GM19351 (cell line): ENCODE measurements at regions not wholly inside any gene's neighbourhood (a gene's known extent, or its start where the extent isn't known, plus 50 kb on each side); places are given as distances from the start of the nearest gene placed in this dataset.

ENCODE experiments used
- ATAC-seq: cut with Tn5 transposase; IDR thresholded peaks from one replicate; pipeline ENCODE4 v1.9.1; 2021; ENCODE audit warnings: mild to moderate bottlenecking, moderate library complexity; ENCODE audit not compliant: unreplicated experiment

DNA sequence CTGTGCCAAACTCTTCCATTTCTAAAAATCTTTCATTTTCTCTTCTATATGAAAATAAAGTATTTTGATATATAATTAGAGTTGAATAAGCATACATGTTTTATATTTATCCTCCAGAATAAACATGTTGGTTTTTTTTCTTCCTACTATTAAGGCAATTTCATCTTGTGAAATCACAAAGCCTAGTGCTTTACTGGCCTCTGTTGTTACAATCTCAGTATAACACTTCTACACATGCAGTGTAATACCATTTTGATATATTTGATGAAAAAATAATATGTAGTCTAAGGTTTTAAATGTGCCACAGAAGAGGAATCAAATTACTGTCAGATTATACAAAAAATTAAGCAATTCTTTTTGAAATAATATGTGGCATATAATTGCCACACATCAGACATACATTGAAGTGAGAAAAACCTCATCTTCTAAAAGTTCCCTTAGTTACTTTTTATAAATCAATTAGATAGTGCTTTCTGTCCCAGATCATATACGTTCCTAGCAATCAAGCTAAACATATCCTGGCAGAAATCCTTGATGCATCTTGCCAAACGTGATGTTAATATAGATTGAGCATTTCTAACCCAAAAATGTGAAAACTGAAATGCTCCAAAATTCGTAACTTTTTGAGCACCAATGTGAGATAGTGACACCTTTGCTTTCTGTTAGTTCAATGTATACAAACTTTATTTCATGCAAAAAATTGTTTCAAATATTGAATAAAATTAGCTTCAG is 225.1 kb upstream of the MANEA start:
- ATAC-seq, result no peak

- ATAC-seq, result no peak
Measured at GRCh38 chr6:95354551-95354950, 222.8 kb upstream of the MANEA start.

GRCh38 chr6:95357380-95358020 is 219.8 kb upstream of the MANEA start:
- no peak for ATAC-seq

- peak; percentile 93 for ATAC-seq
Measured at GRCh38 chr6:95364016-95364604, 213.2 kb upstream of the MANEA start.

DNA sequence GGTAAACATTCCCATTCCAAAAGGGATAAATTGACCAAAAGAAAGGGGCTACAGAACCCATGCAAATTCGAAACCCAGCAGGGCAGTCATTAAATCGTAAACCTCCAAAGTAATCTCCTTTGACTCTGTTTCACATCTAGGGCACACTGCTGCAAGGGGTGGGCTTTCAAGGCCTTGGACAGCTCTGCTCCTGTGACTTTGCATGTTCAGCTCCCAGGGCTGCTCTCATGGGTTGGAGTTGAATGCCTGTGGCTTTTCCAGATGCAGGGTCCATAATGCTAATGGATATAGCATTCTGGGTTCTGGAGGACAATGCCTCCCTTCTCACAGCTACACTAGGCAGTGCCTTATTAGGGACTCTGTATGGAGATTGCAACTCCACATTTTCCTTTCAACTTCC is 211.9 kb upstream of the MANEA start:
- no peak for ATAC-seq

GRCh38 chr6:95366414-95366813 is 210.9 kb upstream of the MANEA start:
- ATAC-seq, result no peak

DNA sequence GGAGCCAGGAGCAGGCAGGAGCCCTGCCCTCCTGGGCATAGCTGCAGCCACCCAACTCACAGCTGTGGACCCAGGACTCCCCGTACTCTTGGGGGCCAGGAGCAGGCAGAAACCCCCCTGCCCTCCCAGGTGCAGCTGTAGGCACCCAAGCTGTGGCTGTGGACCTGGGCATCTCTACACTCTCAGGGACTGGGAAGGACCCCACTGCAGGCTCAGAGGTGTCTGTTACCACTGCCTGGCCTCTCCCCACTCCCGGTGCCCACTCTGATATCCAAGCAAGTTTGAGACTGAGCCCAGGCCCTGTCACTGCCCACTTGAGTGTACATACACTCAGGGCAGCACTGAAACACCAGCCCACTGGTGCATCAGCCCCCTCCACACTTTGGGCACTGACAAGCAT is 193.5 kb upstream of the MANEA start:
- no peak for ATAC-seq

DNA sequence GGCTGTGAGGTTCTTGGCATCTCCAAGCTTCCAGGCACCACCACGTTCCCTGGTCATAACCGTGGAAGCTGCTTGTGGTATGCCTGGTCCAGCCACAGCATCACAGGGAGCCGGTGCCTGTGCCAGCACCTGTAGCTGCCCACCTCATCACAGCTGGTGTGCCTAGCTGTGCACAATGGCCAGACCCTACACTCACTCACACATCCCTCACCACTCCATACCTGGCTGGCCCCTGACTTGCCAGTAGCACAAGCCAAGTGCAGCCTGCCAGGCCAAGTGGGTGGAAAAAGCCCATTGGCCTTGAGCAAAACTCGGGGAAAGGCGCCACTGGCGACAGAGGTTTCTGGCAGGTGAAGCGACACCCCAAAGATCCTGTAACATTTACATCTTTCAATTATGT is 192.3 kb upstream of the MANEA start:
- ATAC-seq, result no peak

GRCh38 chr6:95387845-95388244 is 189.5 kb upstream of the MANEA start:
- no peak for ATAC-seq

- no peak for ATAC-seq
Measured at GRCh38 chr6:95404777-95405176, 172.6 kb upstream of the MANEA start.

DNA sequence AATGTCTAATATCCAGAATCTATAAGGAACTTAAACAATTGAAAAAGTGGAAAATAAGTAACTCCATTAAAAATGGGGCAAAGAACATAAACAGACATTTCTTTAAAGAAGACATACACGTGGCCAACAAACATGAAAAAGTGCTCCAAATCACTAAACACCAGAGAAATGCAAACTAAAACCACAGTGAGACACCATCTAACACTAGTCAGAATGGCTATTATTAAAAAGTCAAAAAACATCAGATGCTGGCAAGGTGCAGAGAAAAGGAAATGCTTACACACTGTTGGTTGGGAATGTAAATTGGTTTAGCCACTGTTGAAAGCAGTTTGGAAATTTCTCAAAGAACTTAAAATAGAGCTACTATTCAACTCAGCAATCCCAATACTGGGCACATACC is 169.2 kb upstream of the MANEA start:
- ATAC-seq, result no peak

GRCh38 chr6:95410168-95410567 is 167.2 kb upstream of the MANEA start:
- no peak for ATAC-seq

- ATAC-seq, result no peak
Measured at GRCh38 chr6:95413789-95414188, 163.5 kb upstream of the MANEA start.

GRCh38 chr6:95417856-95418255 is 159.5 kb upstream of the MANEA start:
- ATAC-seq, result no peak

DNA sequence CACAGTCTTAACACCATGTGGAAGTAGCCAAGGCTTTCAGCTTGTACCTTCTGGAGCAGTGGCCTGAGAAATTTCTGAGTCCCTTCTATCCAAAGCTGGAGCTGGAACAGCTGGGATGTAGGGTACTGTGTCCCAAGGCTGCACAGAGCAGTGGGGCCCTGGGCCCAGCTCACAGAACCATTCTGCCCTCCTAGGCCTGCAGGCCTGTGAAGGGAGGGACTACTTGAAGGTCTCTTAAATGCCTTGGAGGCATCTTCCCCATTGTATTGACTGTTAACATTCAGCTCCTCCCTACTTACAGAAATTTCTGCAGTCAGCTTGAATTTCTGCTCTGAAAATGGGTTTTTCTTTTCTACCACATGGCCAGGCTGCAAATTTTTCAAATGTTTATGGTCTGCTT is 156.5 kb upstream of the MANEA start:
- no peak for ATAC-seq

DNA sequence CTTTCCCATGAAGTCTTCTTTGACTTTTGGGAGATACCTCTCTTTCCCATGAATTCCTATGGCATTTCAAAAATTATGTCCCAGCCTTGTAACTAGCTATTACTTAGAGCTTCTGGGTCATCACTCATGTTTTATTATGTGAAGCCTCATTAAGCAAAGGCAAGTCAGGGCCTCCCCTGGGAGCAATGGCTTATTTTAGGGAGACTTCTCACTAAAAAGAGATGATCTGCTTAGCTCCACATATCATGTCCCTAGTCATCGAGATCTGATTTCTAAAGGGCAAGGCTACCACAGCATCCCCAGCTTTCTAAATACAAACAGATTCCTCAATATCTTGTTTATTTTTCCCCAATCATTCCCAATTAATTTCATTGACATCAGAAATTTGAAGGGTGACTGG is 154.0 kb upstream of the MANEA start:
- no peak for ATAC-seq

- ATAC-seq, result peak; percentile 79
Measured at GRCh38 chr6:95431637-95432228, 145.6 kb upstream of the MANEA start.

- no peak for ATAC-seq
Measured at GRCh38 chr6:95439741-95440140, 137.6 kb upstream of the MANEA start.

DNA sequence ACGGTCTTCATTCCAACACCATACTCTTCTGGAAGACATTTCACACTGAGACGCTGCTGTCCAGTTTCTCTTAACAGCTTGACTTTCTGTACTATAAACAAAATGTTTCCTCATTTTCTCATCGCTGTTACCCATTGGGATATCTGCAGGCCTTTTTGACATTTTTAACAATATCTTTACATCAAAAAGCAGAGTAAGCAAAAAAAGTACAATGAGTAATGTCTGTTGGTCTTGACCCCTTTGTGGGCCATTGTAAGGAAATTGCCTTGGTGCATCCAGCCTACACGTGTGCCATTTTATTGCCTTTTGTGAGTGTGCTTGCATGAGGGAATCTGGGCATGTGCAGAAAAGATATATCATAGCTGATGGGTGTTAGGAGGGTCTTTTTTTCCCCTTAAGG is 129.1 kb upstream of the MANEA start:
- ATAC-seq, result no peak

DNA sequence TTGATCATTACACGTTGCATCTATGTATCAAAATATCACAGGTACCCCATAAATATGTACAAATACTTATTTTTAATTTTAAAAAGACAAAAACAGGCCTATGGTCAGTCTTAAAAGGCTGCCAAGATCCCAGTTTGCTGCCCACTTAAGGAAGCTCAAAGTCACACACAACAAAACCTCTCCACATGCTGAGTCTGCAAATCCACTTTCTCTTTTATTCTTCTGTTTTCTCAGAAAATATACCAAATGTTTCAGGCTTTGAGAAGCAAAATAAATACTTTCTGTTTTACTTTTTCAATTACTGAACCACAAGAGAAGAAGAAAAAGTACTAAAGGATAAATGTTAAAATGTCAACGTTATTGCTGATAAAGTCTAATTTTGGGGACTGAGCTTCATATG is 107.8 kb upstream of the MANEA start:
- ATAC-seq, result no peak

DNA sequence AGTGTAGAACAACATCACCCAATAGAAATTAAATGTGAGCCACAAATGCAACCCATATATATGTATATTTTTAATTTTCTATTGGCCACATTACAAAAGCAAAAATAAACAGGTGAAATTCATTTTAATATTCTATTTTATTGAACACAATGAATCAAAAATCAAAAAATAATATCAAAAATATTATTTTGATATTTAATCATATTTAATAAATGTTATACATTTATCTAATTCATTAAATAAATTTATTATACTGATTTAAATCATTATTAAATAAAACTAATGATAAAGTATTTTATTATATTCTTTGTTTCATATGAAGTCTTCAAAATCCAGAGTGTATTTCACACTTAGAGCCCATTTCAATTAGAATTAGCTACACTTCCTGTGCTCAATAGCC is 98.4 kb upstream of the MANEA start:
- no peak for ATAC-seq

- no peak for ATAC-seq
Measured at GRCh38 chr6:95487817-95488216, 89.5 kb upstream of the MANEA start.
